ENCODE measurements at regions not wholly inside any gene's neighbourhood (a gene's known extent, or its start where the extent isn't known, plus 50 kb on each side); places are given as distances from the start of the nearest gene placed in this dataset.

GRCh38 chr3:34279901-34280300 is 481.5 kb downstream of the PDCD6IP start:
- TF ChIP-seq EMX1 (CRISPR knock-in tag; IDR thresholded peaks at IDR 0.05) = no peak
- TF ChIP-seq FOXP1 (CRISPR knock-in tag; IDR thresholded peaks at IDR 0.05; ENCODE audit: borderline replicate concordance) = no peak
- no peak for TF ChIP-seq E2F5 (CRISPR knock-in tag; IDR thresholded peaks at IDR 0.05)
- TF ChIP-seq STAT6 (CRISPR knock-in tag; conservative IDR thresholded peaks at IDR 0.05; ENCODE audit: low read depth) = no peak
- TF ChIP-seq TEAD1 (CRISPR knock-in tag; IDR thresholded peaks at IDR 0.05) = no peak
- TF ChIP-seq USF1 (CRISPR knock-in tag; IDR thresholded peaks at IDR 0.05) = no peak
- no peak for TF ChIP-seq ETV6 (CRISPR knock-in tag; IDR thresholded peaks at IDR 0.05)
- no peak for TF ChIP-seq ZMAT4 (CRISPR knock-in tag; IDR thresholded peaks at IDR 0.05)
- no peak for TF ChIP-seq ZNF425 (CRISPR knock-in tag; conservative IDR thresholded peaks at IDR 0.05)
- no peak for TF ChIP-seq ZSCAN18 (CRISPR knock-in tag; IDR thresholded peaks at IDR 0.05)
- no peak for TF ChIP-seq PRRX2 (CRISPR knock-in tag; IDR thresholded peaks at IDR 0.05)
- TF ChIP-seq ZNF232 (CRISPR knock-in tag; IDR thresholded peaks at IDR 0.05) = no peak
- TF ChIP-seq NR1H2 (CRISPR knock-in tag; IDR thresholded peaks at IDR 0.05) = no peak
- no peak for TF ChIP-seq USF2 (CRISPR knock-in tag; IDR thresholded peaks at IDR 0.05)
- TF ChIP-seq OVOL2 (CRISPR knock-in tag; IDR thresholded peaks at IDR 0.05; ENCODE audit: borderline replicate concordance) = no peak
- TF ChIP-seq SMAD4 (CRISPR knock-in tag; IDR thresholded peaks at IDR 0.05) = no peak
- no peak for TF ChIP-seq PRDM15 (CRISPR knock-in tag; IDR thresholded peaks at IDR 0.05)
- POLR2A ChIA-PET = no interaction called here
- Mint-ChIP-seq H3K9me3 (peaks cover 4% of the 10 kb centered on the region; the same call in 1 of the 2 replicates), H3K27me3 (ENCODE audit: low read depth) (no peaks in the 10 kb centered on the region; the same call in 1 of the 2 replicates), H3K27ac (no peak overlapping the region), H3K4me1 (peaks cover 5% of the 10 kb centered on the region; the same call in 1 of the 2 replicates), H3K4me3 (no peak overlapping the region), H3K36me3 (no peaks in the 10 kb centered on the region)
- ATAC-seq (no peak), DNase-seq (ENCODE audit: low spot score) (no peak)
- CTCF ChIA-PET = interaction anchor here (0.9 to 1.1 kb wide), 2 partner anchors 20 to 266 kb away, joined by 3 read pairs; no protein-coding TSS in a partner anchor

Data from WTC11 (cell line).